ENCODE measurements at regions not wholly inside any gene's neighbourhood (a gene's known extent, or its start where the extent isn't known, plus 50 kb on each side); places are given as distances from the start of the nearest gene placed in this dataset.

- Histone ChIP-seq H3K23ac (ENCODE audit: insufficient read length, low read depth, low read length) (no peak overlapping the region), H2BK5ac (ENCODE audit: insufficient read length, low read length) (no peak overlapping the region), H3K56ac (ENCODE audit: insufficient read length, low read depth, low read length) (no peak overlapping the region), H3K79me1 (ENCODE audit: insufficient read depth, low read depth, low read length, poor library complexity, severe bottlenecking) (no peaks in the 10 kb centered on the region), H3K23me2 (ENCODE audit: insufficient read length, low read depth, low read length, poor library complexity, severe bottlenecking) (no peaks in the 10 kb centered on the region), H3K9me3 (ENCODE audit: control insufficient read depth, low read depth, low read length) (no peaks in the 10 kb centered on the region), H4K91ac (ENCODE audit: insufficient read length, low read depth, low read length) (no peak overlapping the region), H3K4ac (ENCODE audit: low read depth, low read length) (no peak overlapping the region), H3K27me3 (ENCODE audit: insufficient read depth, low read length) (no peaks in the 10 kb centered on the region), H2BK120ac (ENCODE audit: low read depth, low read length, poor library complexity, severe bottlenecking) (no peak overlapping the region), H3K27ac (ENCODE audit: insufficient read length, low read depth, low read length) (no peak overlapping the region), H3K9ac (ENCODE audit: extremely low read depth, insufficient read length, low read length) (no peak overlapping the region), H4K20me1 (ENCODE audit: control insufficient read depth, insufficient read depth, insufficient read length) (no peaks in the 10 kb centered on the region), H4K5ac (ENCODE audit: insufficient read length, low read depth, low read length) (no peak overlapping the region), H2AK5ac (ENCODE audit: insufficient read length, low read length) (no peak overlapping the region), H2BK15ac (ENCODE audit: low read depth, low read length) (no peak overlapping the region), H3K79me2 (ENCODE audit: insufficient read depth, low read length) (no peaks in the 10 kb centered on the region), H4K8ac (replicated peaks; ENCODE audit: insufficient read length, low read depth, low read length) (no peak overlapping the region), H3K4me2 (ENCODE audit: insufficient read depth, insufficient read length, low read length) (no peak overlapping the region), H3K14ac (ENCODE audit: insufficient read depth, low read length) (no peak overlapping the region), H2BK20ac (ENCODE audit: low read depth, low read length, poor library complexity, severe bottlenecking) (no peak overlapping the region), H3K4me1 (ENCODE audit: insufficient read depth, low read length) (no peaks in the 10 kb centered on the region), H2AFZ (ENCODE audit: low read length) (no peak overlapping the region), H3T11ph (ENCODE audit: low read length) (no peak overlapping the region), H3K18ac (ENCODE audit: insufficient read length, low read depth, low read length) (no peak overlapping the region), H2BK12ac (ENCODE audit: insufficient read length, low read depth, low read length) (no peak overlapping the region)
- no peak overlapping the region for H3K27ac Mint-ChIP-seq
- no peaks in the 10 kb centered on the region for H3K27me3 Mint-ChIP-seq (ENCODE audit: low read depth)
- no peak for DNase-seq
- H3K4me3 Mint-ChIP-seq: no peak overlapping the region
- no peak for TF ChIP-seq CTCF (conservative IDR thresholded peaks at IDR 0.05)
- H3K9me3 Mint-ChIP-seq: no peaks in the 10 kb centered on the region
- peaks cover 6 to 10% of the 10 kb centered on the region in 2 experiments for H3K4me1 Mint-ChIP-seq
- 0 out of 7 replicates have a peak, but pooled peaks cover 0 to under 1% (median 0%) of the 10 kb centered on the region in 3 experiments for H3K36me3 Mint-ChIP-seq (ENCODE audit: insufficient read depth in 1 of 3, low read depth in 3 of 3)
- no CpG with 5 or more reads among the region's 3 CpGs for WGBS (ENCODE audit: extremely low coverage, insufficient read length, low lambda C conversion rate)
Observed at GRCh38 chr5:106267256-106267655, 1403.5 kb downstream of the EFNA5 start.
